CD14-positive monocyte (primary cell): ENCODE measurements at regions not wholly inside any gene's neighbourhood (a gene's known extent, or its start where the extent isn't known, plus 50 kb on each side); places are given as distances from the start of the nearest gene placed in this dataset.
"Not testable (repeated sequence)": the region's sequence is repeated elsewhere in the genome, so short reads cannot be mapped to it uniquely, and the experiment has no call there.

Experiments used
- DNase-seq, 3 donors: peaks; one replicate each; pipeline ENCODE4 v3.0.0-alpha.2; 2011 to 2022
- H2AFZ ChIP-seq: 2 replicates; pipeline ENCODE4 v1.6.0; 2012; ENCODE audit warnings: mild to moderate bottlenecking, low read depth, low read length, inconsistent platforms; ENCODE audit not compliant: insufficient read depth, poor library complexity, severe bottlenecking
- H3K27ac ChIP-seq, 2 donors: 1 replicate in 1 of 2; 2 replicates in 1 of 2; pipeline ENCODE4 v1.5.1; 2012 to 2013; ENCODE audit warnings: low read length in 2 of 2, control low read depth in 1 of 2, inconsistent platforms in 1 of 2, low read depth in 1 of 2, mild to moderate bottlenecking in 1 of 2
- H3K27me3 ChIP-seq, 2 donors: one replicate each; pipeline versions ENCODE4 v1.6.0 to v1.6.1; 2011 to 2013; ENCODE audit warnings: low read length in 2 of 2; ENCODE audit not compliant: control insufficient read depth in 2 of 2, insufficient read depth in 2 of 2
- H3K36me3 ChIP-seq, 2 donors: replicated peaks in 1 of 2; 1 replicate in 1 of 2; 2 replicates in 1 of 2; pipeline versions ENCODE4 v1.5.1 to v1.6.1; 2012 to 2013; ENCODE audit warnings: low read length in 2 of 2, control low read depth in 1 of 2, inconsistent platforms in 1 of 2, mild to moderate bottlenecking in 1 of 2; ENCODE audit not compliant: insufficient read depth in 2 of 2, control insufficient read depth in 1 of 2
- H3K4me1 ChIP-seq, 2 donors: 1 replicate in 1 of 2; 2 replicates in 1 of 2; pipeline versions ENCODE4 v1.5.1 to v1.6.1; 2012 to 2013; ENCODE audit warnings: low read length in 2 of 2, control low read depth in 1 of 2, inconsistent platforms in 1 of 2, mild to moderate bottlenecking in 1 of 2, moderate library complexity in 1 of 2; ENCODE audit not compliant: insufficient read depth in 2 of 2, control insufficient read depth in 1 of 2
- H3K4me2 ChIP-seq: replicated peaks from 2 replicates; pipeline ENCODE3; 2012; ENCODE audit warnings: low read length, moderate library complexity, mild to moderate bottlenecking; ENCODE audit not compliant: poor library complexity, severe bottlenecking; ENCODE audit errors: extremely low read depth
- H3K4me3 ChIP-seq, 3 experiments: fragments of 200-600 bp in 1 of 3; sonication (generic) in 1 of 3; replicated peaks in 1 of 3; 1 replicate in 2 of 3; 2 replicates in 1 of 3; pipeline ENCODE4 v1.5.1; 2011 to 2013; ENCODE audit warnings: low read length in 3 of 3, mild to moderate bottlenecking in 3 of 3, control low read depth in 2 of 3, low read depth in 2 of 3, inconsistent platforms in 1 of 3, moderate library complexity in 1 of 3
- H3K79me2 ChIP-seq: 2 replicates; pipeline ENCODE4 v1.6.0; 2012; ENCODE audit warnings: mild to moderate bottlenecking, control low read depth, inconsistent platforms, low read length, moderate library complexity; ENCODE audit not compliant: insufficient read depth
- H3K9ac ChIP-seq: 2 replicates; pipeline ENCODE4 v1.6.0; 2017; ENCODE audit warnings: low read length, mild to moderate bottlenecking; ENCODE audit not compliant: insufficient read depth, poor library complexity, severe bottlenecking
- H3K9me3 ChIP-seq, 2 donors: replicated peaks in 1 of 2; 1 replicate in 1 of 2; 2 replicates in 1 of 2; pipeline versions ENCODE4 v1.5.1 to v1.6.1; 2012 to 2013; ENCODE audit warnings: low read length in 2 of 2, control low read depth in 1 of 2; ENCODE audit not compliant: control insufficient read depth in 1 of 2, insufficient read depth in 1 of 2
- H4K20me1 ChIP-seq: 2 replicates; pipeline ENCODE4 v1.6.0; 2012; ENCODE audit warnings: mild to moderate bottlenecking, low read length, control low read depth, moderate library complexity; ENCODE audit not compliant: insufficient read depth
- H3K27ac Mint-ChIP-seq, 7 donors: one replicate each; pipeline ENCODE4 v1.8.0; 2020; ENCODE audit warnings: mild to moderate bottlenecking in 7 of 7, mixed read lengths in 7 of 7, moderate library complexity in 6 of 7, inconsistent platforms in 2 of 7
- H3K27me3 Mint-ChIP-seq, 3 donors: one replicate each; pipeline ENCODE4 v1.8.0; 2021 to 2022; ENCODE audit warnings: low read depth in 3 of 3, mild to moderate bottlenecking in 3 of 3, mixed read lengths in 3 of 3, moderate library complexity in 3 of 3, inconsistent platforms in 1 of 3
- H3K36me3 Mint-ChIP-seq, 2 donors: one replicate each; pipeline ENCODE4 v1.8.0; 2020; ENCODE audit warnings: mixed read lengths in 2 of 2, inconsistent platforms in 1 of 2, mild to moderate bottlenecking in 1 of 2
- H3K4me1 Mint-ChIP-seq: one replicate; pipeline ENCODE4 v1.8.0; 2020; ENCODE audit warnings: mild to moderate bottlenecking, mixed read lengths
- H3K4me3 Mint-ChIP-seq, 2 donors: one replicate each; pipeline ENCODE4 v1.8.0; 2020; ENCODE audit warnings: mild to moderate bottlenecking in 2 of 2, mixed read lengths in 2 of 2, moderate library complexity in 1 of 2
- H3K9me3 Mint-ChIP-seq, 7 donors: one replicate each; pipeline ENCODE4 v1.8.0; 2020 to 2022; ENCODE audit warnings: mixed read lengths in 7 of 7, mild to moderate bottlenecking in 6 of 7, moderate library complexity in 6 of 7, inconsistent platforms in 2 of 7
- WGBS: methylation state at CpG from one replicate; pipeline ENCODE4 v1.1.5; 2013; ENCODE audit warnings: missing lambda C conversion rate; ENCODE audit not compliant: insufficient coverage; 5-methylcytosine and 5-hydroxymethylcytosine counted together
- intact Hi-C, 2 donors: fragments of 100-400 bp; cut with micrococcal nuclease; formaldehyde crosslinking; loops; one replicate each; pipeline versions ENCODE4 v1.15.0 to v1.15.1; 2023
- TF ChIP-seq, protein P1 (sequence below): fragments of 200-600 bp; IDR thresholded peaks from one replicate; pipeline ENCODE4 v1.8.0; 2022; ENCODE audit warnings: antibody characterized with exemption, mild to moderate bottlenecking

DNA sequence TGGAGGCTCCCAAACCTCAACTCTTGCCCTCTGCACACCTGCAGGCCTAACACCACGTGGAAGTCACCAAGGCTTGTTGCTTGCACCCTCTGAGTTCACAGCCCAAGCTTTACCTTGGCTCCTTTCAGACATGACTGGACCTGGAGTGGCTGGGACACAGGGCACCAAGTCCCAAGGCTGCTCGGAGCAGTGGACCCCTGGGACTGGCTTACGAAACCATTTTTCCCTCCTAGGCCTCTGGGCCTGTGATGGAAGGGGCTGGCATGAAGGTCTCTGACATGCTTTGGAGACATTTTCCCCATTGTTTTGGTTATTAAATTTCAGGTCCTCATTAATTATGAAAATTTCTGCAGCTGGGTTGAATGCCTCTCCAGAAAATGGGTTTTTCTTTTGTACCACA, 994.4 kb upstream of the NUDT12 start:
- DNase-seq: no peak
- Histone ChIP-seq H3K27ac (no peak overlapping the region), H3K4me3 (no peak overlapping the region), H3K27me3 (no peaks in the 10 kb centered on the region), H2AFZ (no peak overlapping the region), H4K20me1 (no peaks in the 10 kb centered on the region), H3K4me1 (no peaks in the 10 kb centered on the region), H3K36me3 (no peaks in the 10 kb centered on the region), H3K4me2 (no peak overlapping the region), H3K9me3 (peaks cover 0 to 6% of the 10 kb centered on the region in 2 donors), H3K79me2 (no peaks in the 10 kb centered on the region), H3K9ac (no peak overlapping the region)
- Mint-ChIP-seq H3K36me3 (no peaks in the 10 kb centered on the region), H3K4me3 (no peak overlapping the region), H3K4me1 (no peaks in the 10 kb centered on the region), H3K27me3 (no peaks in the 10 kb centered on the region), H3K9me3 (peaks cover 0 to 12% (median 3%) of the 10 kb centered on the region in 7 donors), H3K27ac (no peak overlapping the region)
- WGBS: 36% methylated on average over 1 of the region's 3 CpGs
- TF ChIP-seq, protein P1, sequence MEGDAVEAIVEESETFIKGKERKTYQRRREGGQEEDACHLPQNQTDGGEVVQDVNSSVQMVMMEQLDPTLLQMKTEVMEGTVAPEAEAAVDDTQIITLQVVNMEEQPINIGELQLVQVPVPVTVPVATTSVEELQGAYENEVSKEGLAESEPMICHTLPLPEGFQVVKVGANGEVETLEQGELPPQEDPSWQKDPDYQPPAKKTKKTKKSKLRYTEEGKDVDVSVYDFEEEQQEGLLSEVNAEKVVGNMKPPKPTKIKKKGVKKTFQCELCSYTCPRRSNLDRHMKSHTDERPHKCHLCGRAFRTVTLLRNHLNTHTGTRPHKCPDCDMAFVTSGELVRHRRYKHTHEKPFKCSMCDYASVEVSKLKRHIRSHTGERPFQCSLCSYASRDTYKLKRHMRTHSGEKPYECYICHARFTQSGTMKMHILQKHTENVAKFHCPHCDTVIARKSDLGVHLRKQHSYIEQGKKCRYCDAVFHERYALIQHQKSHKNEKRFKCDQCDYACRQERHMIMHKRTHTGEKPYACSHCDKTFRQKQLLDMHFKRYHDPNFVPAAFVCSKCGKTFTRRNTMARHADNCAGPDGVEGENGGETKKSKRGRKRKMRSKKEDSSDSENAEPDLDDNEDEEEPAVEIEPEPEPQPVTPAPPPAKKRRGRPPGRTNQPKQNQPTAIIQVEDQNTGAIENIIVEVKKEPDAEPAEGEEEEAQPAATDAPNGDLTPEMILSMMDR: no peak
- intact Hi-C loops: no loop called here

GRCh38 chr5:104551628-104552027, 989.0 kb upstream of the NUDT12 start:
- no peak for DNase-seq
- Histone ChIP-seq H3K4me1 (no peaks in the 10 kb centered on the region), H3K27me3 (no peaks in the 10 kb centered on the region), H3K36me3 (no peaks in the 10 kb centered on the region), H4K20me1 (no peaks in the 10 kb centered on the region), H3K9me3 (peaks cover 0 to 2% of the 10 kb centered on the region in 2 donors), H3K4me3 (no peak overlapping the region), H3K4me2 (no peak overlapping the region), H3K79me2 (no peaks in the 10 kb centered on the region), H3K27ac (no peak overlapping the region), H3K9ac (no peak overlapping the region), H2AFZ (no peak overlapping the region)
- Mint-ChIP-seq H3K4me1 (no peaks in the 10 kb centered on the region), H3K9me3 (peaks cover 0 to 12% (median 2%) of the 10 kb centered on the region in 7 donors), H3K4me3 (no peak overlapping the region), H3K27me3 (no peaks in the 10 kb centered on the region), H3K36me3 (no peaks in the 10 kb centered on the region), H3K27ac (no peak overlapping the region)
- intact Hi-C loops: no loop called here
- no CpG with 5 or more reads among the region's 3 CpGs for WGBS
- TF ChIP-seq, protein P1: no peak

- H3K36me3 Mint-ChIP-seq, H4K20me1 ChIP-seq, H3K4me2 ChIP-seq, H3K4me1 ChIP-seq, intact Hi-C loops, H3K4me3 ChIP-seq, H3K4me1 Mint-ChIP-seq, H3K9me3 Mint-ChIP-seq, H3K27me3 ChIP-seq, H3K27ac ChIP-seq, H3K27me3 Mint-ChIP-seq, H3K79me2 ChIP-seq, H3K4me3 Mint-ChIP-seq, H2AFZ ChIP-seq, H3K9me3 ChIP-seq, H3K36me3 ChIP-seq, DNase-seq, H3K9ac ChIP-seq: not testable (repeated sequence)
- 80% methylated on average over 3 of the region's 6 CpGs for WGBS
- H3K27ac Mint-ChIP-seq: peak overlapping the region in 1 of 7 donors; percentile 2
Observed at GRCh38 chr5:104546871-104547270, 984.3 kb upstream of the NUDT12 start.
